Stimulated activated CD4-positive, alpha-beta T cell treated with anti-CD3 and anti-CD28 coated beads, Interleukin-2, amount 100 ng/mL, for 4 hours (primary cell): ENCODE measurements at regions not wholly inside any gene's neighbourhood (a gene's known extent, or its start where the extent isn't known, plus 50 kb on each side); places are given as distances from the start of the nearest gene placed in this dataset.

Source experiments
- DNase-seq: peaks from one replicate; pipeline ENCODE4 v3.0.0-alpha.2; 2020; ENCODE audit warnings: low read depth

DNA sequence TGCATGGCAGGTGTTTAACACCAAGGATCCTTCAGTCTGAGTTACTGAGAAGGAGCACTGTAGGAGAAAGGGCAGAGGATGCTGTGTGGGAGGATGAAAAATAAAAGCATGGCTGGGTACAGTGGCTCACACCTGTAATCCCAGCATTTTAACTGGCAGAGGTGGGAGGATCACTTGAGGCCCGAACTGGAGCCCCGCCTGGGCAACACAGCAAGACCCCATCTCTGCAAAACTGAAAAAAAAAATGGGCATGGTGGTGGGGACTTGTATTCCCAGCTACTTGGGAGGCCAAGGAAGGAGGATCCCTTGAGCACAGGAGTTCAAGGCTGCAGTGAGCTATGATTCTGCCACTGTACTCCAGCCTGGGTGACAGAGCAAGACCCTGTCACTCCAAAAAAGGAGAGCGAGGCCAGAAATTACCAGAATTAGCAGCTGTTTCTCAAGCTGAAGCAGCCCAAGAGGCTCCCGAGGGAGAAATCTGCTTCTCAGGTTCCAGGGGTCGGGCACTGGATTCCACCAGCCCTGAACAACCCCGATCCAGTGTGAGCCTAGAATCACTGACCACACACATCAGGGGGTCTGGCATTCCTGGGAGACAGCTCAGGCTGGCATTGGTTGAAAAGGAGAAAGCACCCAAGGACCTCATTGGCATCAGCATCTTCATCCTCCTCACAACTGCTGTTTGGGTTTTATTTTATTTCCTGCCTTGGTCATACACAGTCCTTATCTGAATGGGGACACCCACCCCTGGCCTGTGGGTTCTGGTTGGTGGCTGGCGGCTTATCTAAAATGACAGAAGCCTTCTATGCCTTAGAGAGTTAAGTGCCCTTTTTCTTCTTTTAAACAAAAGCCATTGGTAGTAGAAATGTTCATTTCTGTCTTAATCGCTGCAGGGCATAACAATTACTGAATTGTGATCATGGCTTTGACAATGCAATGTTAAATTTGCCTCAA, 66.3 kb upstream of the TRIM2 start:
- no peak for DNase-seq

GRCh38 chr4:153138736-153139135, 65.5 kb upstream of the TRIM2 start:
- DNase-seq, result no peak

DNA sequence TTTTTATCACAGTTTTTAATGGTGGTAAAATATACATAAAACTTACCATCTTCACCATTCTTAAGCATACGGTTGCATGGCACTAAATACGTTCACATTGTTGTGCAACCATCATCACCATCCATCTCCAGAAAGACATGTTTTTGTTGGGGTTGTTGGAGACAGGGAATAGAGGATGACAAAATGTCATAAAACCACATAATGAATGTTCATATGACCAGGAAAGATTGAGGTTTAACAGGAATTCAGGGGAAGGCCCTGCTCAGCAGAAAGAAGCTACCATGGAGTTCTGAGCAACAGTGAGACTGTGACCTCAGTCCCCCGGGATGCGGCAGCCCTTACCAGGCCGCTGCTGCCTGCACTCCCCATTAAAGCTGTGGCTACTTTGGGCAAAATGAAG, 63.9 kb upstream of the TRIM2 start:
- no peak for DNase-seq

GRCh38 chr4:153141238-153141637, 63.0 kb upstream of the TRIM2 start:
- no peak for DNase-seq

- peak; percentile 41 for DNase-seq
Observed at GRCh38 chr4:153142700-153143438, 61.4 kb upstream of the TRIM2 start.

DNA sequence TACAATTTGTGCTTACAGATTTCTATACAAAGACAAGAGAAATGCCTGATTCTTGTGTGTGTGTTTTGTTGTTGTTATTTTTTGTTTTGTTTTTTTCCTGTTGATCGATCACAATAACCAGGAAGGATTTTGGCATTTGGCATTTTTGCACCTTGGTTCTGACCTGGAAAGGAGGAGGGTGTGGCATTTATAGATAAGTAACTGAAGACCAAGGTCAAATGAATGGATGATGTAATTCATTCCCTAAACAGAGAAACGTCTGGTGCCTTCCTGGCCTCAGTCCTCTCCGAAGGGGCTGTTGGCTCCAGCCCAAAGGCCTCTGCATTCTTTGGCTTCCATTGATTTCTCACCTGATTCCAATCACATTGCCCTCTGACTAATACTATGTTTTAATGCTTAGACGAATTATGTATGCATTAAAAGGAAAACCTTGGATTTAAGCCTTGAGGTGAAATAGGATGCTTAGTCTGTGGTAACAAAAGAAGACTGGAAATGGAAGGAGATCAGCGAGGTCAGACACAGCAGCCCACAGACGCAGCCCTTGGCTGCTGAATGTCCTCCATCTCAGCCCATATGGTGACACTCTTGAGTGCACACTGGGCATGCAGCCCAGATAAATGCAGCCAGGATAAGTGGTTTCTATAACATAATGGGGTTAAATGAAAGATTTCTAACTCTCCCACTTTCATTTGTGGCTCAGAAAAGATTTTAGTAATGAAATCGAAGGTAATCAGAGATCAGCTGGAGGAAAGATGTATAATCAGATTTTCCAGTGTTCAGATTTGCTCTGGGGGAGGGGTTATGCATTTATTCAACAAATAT, 60.5 kb upstream of the TRIM2 start:
- no peak for DNase-seq

GRCh38 chr4:153146031-153146430, 58.2 kb upstream of the TRIM2 start:
- no peak for DNase-seq

- no peak for DNase-seq
Observed at GRCh38 chr4:153146961-153147360, 57.3 kb upstream of the TRIM2 start.

DNA sequence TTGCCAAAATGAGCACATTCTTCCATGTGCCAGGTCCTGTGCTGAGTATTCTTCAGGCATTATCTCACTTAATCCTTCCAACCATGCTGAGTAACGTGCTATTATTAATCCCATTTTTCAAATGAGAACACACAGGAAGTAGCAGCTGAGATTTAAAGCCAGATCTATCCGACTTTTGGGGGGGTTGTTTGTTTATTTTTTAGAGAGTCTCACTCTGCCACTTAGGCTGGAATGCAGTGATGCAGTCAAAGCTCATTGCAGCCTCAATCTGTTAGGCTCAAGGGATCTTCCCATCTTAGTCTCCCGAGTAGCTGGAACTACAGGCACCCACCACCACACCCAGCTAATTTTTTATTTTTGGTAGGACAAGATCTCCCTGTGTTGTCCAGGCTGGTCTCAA, 55.5 kb upstream of the TRIM2 start:
- no peak for DNase-seq

DNA sequence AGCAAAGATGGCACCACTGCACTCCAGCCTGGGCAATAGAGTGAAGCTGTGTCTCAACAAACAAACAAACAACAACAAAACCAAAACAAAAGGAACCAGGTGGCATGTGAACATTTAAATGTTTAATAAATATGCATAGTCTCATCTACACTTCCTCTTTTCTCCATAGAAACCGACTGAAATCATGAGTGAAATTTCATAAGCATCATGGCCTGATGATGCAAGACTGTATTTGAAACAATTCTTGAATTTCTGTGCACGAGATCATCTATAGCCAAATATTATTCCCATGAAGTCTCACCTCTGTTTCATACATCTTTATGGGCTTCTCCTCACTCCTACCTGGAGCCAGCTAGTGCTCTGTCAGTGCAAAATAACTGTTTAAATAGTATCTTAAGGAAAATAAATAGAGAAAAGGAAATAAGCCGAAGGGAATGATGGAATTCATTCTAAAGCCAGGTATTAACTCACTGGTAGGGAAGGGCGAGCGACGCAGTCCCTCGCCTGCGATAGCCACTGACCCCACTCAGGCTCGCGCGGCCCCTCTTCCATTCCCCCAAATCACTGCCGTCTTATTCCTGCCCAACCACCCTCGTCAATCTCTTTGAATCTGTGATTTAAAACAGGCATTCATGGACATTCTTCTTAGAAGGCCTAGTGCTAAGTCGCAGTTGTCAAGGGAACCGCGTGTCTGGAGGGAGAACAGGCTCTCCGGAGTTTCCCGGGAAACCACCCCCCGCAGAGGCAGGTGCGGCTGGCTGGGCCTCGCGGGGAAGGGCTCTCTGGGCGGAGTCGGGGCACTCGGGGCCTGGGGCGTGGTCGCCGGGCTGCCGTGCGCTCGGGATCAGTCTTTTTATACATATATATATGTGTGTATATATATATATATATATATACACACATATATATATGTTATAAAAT, 52.4 kb upstream of the TRIM2 start:
- peak; percentile 20 for DNase-seq

GRCh38 chr4:153152501-153153338, 51.5 kb upstream of the TRIM2 start:
- DNase-seq, result peak; percentile 55

DNA sequence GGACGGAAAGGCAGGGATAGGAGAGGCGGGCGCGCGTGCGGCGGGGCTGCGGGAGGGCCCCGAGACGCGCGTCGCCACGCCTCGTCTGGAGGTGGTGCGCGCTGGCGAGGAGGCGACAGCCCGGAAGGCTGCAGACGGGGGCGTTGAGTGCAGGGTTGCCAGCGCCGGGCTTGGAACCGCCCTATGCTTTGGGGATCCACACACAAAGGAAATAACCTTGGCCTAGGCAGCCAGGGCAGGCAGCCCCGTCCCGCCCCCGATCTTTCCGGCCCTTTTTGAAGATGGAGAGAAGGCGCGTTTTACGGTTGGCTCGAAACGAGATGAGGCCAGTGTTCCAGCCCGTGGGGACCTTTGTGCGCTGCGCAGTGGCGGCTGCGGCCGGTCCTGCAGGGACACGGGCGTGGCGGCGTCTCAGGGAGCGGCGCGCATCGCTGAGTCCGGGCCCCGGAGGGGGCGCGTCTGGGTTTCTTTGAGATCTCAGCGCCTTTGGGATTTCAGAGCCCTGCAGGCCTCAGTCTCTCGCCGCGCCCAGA, 50.8 kb upstream of the TRIM2 start:
- peak; percentile 66 for DNase-seq

GRCh38 chr4:153154007-153154975, 50.0 kb upstream of the TRIM2 start:
- no peak for DNase-seq
